Ishikawa (cell line): ENCODE measurements at regions not wholly inside any gene's neighbourhood (a gene's known extent, or its start where the extent isn't known, plus 50 kb on each side); places are given as distances from the start of the nearest gene placed in this dataset.
A peak's percentile ranks its signal among the peaks of the same experiment; 100 is the strongest.

Experiments used
- CEBPB ChIP-seq: IDR thresholded peaks from 2 replicates; pipeline ENCODE4 v1.6.1; 2012
- CREB1 ChIP-seq: IDR thresholded peaks from 2 replicates; pipeline ENCODE4 v1.6.1; 2012; ENCODE audit warnings: low read depth
- EGR1 ChIP-seq: IDR thresholded peaks from 2 replicates; pipeline ENCODE4 v1.6.1; 2012
- EP300 ChIP-seq: IDR thresholded peaks from 2 replicates; pipeline ENCODE4 v1.6.1; 2012; ENCODE audit warnings: borderline replicate concordance
- FOXM1 ChIP-seq: IDR thresholded peaks from 2 replicates; pipeline ENCODE4 v1.6.1; 2012; ENCODE audit warnings: low read depth, borderline replicate concordance
- MAX ChIP-seq: IDR thresholded peaks from 2 replicates; pipeline ENCODE4 v1.6.1; 2012
- NFIC ChIP-seq: IDR thresholded peaks from 2 replicates; pipeline ENCODE4 v1.6.1; 2012
- RAD21 ChIP-seq: IDR thresholded peaks from 2 replicates; pipeline ENCODE4 v1.6.1; 2012; ENCODE audit warnings: low read depth
- REST ChIP-seq: IDR thresholded peaks from 2 replicates; pipeline ENCODE4 v1.6.1; 2012; ENCODE audit warnings: low read depth, mild to moderate bottlenecking
- TAF1 ChIP-seq: IDR thresholded peaks from 2 replicates; pipeline ENCODE4 v1.6.1; 2012; ENCODE audit warnings: low read depth, mild to moderate bottlenecking
- TCF12 ChIP-seq: IDR thresholded peaks from 2 replicates; pipeline ENCODE4 v1.6.1; 2012; ENCODE audit warnings: low read depth
- TEAD4 ChIP-seq: IDR thresholded peaks from 2 replicates; pipeline ENCODE4 v1.6.1; 2012
- USF1 ChIP-seq: IDR thresholded peaks from 2 replicates; pipeline ENCODE4 v1.6.1; 2012
- YY1 ChIP-seq: IDR thresholded peaks from 2 replicates; pipeline ENCODE4 v1.6.1; 2012; ENCODE audit warnings: low read depth
- ZBTB7A ChIP-seq: IDR thresholded peaks from 2 replicates; pipeline ENCODE4 v1.6.1; 2012; ENCODE audit warnings: low read depth

- TF ChIP-seq CEBPB (no peak), REST (no peak), TCF12 (no peak), TAF1 (no peak), EGR1 (no peak), TEAD4 (no peak), RAD21 (no peak), YY1 (no peak), FOXM1 (no peak), EP300 (no peak), CREB1 (no peak), USF1 (no peak), NFIC (no peak), ZBTB7A (no peak), MAX (no peak)
Measured at GRCh38 chrX:40422021-40422420, 158.7 kb upstream of the ATP6AP2 start.

- TF ChIP-seq MAX (peak; percentile 85), YY1 (peak; percentile 14; the same call in 1 of the 2 replicates), TEAD4 (peak; percentile 70), TCF12 (peak; percentile 88), RAD21 (no peak; the same call in 1 of the 2 replicates), NFIC (peak; percentile 78), TAF1 (no peak), FOXM1 (peak; percentile 53; the same call in 1 of the 2 replicates), EP300 (peak; percentile 89), CEBPB (no peak)
Measured at GRCh38 chrX:40420899-40421729, 159.7 kb upstream of the ATP6AP2 start.

DNA sequence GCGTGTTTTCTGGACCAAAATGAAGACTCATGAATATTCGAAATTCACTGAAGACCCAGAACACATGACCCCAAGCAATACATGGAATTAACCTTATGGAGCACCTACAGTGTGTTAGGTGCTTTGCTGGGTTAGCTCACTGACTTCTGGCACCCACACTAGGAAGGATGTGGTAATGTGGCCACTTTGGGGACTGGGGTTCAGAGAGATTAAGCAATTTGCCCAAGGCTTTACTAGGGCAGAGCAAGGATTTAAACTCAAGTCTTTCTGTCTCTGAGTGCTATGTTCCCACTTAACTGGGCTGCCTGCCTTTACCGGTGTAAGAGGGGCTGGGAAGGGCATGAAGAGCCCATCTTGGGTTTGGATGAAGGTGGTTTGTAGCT, 162.0 kb upstream of the ATP6AP2 start:
- TF ChIP-seq ZBTB7A = no peak

DNA sequence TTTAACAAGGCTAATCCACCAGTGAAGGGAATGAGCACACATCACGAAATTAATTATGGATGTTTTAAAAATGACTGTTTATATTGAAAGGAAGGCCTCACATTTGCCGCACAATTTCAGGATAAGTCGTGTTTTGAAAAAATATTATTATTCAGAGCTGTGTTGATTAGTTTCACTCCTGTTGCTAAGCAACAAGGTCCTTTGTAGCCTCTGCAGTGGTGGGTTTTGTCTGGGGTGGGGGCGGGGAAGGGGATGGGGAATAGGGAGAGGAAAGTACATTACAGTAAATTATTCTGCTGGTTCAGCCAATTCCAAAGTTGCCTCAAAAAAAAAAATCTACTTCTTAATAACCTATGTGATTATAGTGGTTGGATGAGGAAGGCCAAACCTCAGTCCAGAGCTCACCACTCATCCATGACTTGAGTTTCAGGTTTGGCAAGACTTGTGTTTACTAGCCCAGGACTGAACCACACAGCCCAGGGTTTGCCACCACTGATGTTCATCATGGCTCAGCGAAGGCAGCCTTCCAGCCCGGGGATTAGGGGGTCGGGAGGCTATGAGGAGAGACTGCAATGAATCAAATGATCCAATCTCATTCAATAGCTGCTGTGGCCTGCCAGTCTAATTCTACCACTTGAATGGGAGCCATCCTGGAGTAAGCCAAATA, 162.5 kb upstream of the ATP6AP2 start:
- TF ChIP-seq TEAD4 (peak; percentile 10; the same call in 1 of the 2 replicates), MAX (peak; percentile 64), FOXM1 (no peak), EGR1 (no peak), EP300 (peak; percentile 33; the same call in 1 of the 2 replicates), NFIC (peak; percentile 46; the same call in 1 of the 2 replicates), RAD21 (0 out of 2 replicates have a peak, but pooled peaks have one; percentile 9), TCF12 (0 out of 2 replicates have a peak, but pooled peaks have one; percentile 40), CREB1 (no peak)

DNA sequence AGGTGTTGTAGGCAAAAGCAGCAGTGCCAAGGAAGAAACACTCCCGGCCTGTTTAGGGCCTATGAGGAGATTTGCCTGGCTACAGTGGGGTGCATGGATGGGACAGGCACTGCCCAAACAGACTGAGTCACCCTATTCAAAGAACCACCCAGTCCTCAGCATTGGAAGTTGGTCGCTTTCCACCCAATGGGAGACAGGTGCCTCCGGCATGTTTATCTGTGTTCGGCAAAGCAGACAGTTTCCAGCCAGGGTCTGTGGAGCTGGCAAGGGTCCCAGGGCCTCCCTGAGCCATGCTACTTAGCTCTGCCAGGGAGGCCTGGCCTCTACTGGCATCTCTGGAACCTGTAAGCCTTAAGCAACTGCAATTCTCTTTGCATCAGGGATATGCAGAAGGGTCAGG, 165.1 kb upstream of the ATP6AP2 start:
- TF ChIP-seq TEAD4 (no peak), USF1 (no peak), FOXM1 (no peak), MAX (no peak), YY1 (no peak), EP300 (no peak), ZBTB7A (no peak), TCF12 (no peak), RAD21 (no peak), REST (no peak)
